Esophagus mucosa (tissue), 1 donor: ENCODE measurements at regions not wholly inside any gene's neighbourhood (a gene's known extent, or its start where the extent isn't known, plus 50 kb on each side); places are given as distances from the start of the nearest gene placed in this dataset.

Experiments
- ATAC-seq: fragments of 200-7000 bp; cut with Tn5 transposase; one replicate; pipeline ENCODE4 v1.9.1; 2020
- donor health status: DM: yes; HTN: yes; CAD: no.

GRCh38 chr6:163825033-163825432 lies 410.5 kb downstream of the QKI start:
- ATAC-seq, result peak; percentile 83

- no peak for ATAC-seq
Measured at GRCh38 chr6:163823577-163823976, 409.1 kb downstream of the QKI start.

GRCh38 chr6:163820745-163821458 lies 406.4 kb downstream of the QKI start:
- ATAC-seq, result no peak

GRCh38 chr6:163820171-163820570 lies 405.7 kb downstream of the QKI start:
- ATAC-seq, result no peak

GRCh38 chr6:163818719-163819118 lies 404.2 kb downstream of the QKI start:
- no peak for ATAC-seq

GRCh38 chr6:163816441-163816840 lies 401.9 kb downstream of the QKI start:
- no peak for ATAC-seq

- ATAC-seq, result no peak
Measured at GRCh38 chr6:163815796-163816195, 401.3 kb downstream of the QKI start.

- ATAC-seq, result no peak
Measured at GRCh38 chr6:163814494-163815364, 400.2 kb downstream of the QKI start.

- no peak for ATAC-seq
Measured at GRCh38 chr6:163813979-163814493, 399.5 kb downstream of the QKI start.

- ATAC-seq, result no peak
Measured at GRCh38 chr6:163811317-163811716, 396.8 kb downstream of the QKI start.

- no peak for ATAC-seq
Measured at GRCh38 chr6:163809364-163809763, 394.8 kb downstream of the QKI start.

GRCh38 chr6:163808871-163809270 lies 394.4 kb downstream of the QKI start:
- no peak for ATAC-seq

- no peak for ATAC-seq
Measured at GRCh38 chr6:163808231-163808630, 393.7 kb downstream of the QKI start.

- ATAC-seq, result no peak
Measured at GRCh38 chr6:163806755-163807499, 392.4 kb downstream of the QKI start.

GRCh38 chr6:163804991-163805390 lies 390.5 kb downstream of the QKI start:
- ATAC-seq, result no peak

- no peak for ATAC-seq
Measured at GRCh38 chr6:163802267-163802666, 387.7 kb downstream of the QKI start.

GRCh38 chr6:163797296-163797845 lies 382.9 kb downstream of the QKI start:
- ATAC-seq, result no peak

- ATAC-seq, result peak; percentile 95
Measured at GRCh38 chr6:163793011-163793983, 378.8 kb downstream of the QKI start.

GRCh38 chr6:163790266-163790840 lies 375.8 kb downstream of the QKI start:
- ATAC-seq, result peak; percentile 53

- no peak for ATAC-seq
Measured at GRCh38 chr6:163789199-163789810, 374.8 kb downstream of the QKI start.
